WTC11 (cell line): ENCODE measurements at regions not wholly inside any gene's neighbourhood (a gene's known extent, or its start where the extent isn't known, plus 50 kb on each side); places are given as distances from the start of the nearest gene placed in this dataset.

Experiments
- ATAC-seq: fragments of 200-7000 bp; cut with Tn5 transposase; 2 replicates; pipeline ENCODE4 v1.10.0; 2021; ENCODE audit warnings: mild to moderate bottlenecking, moderate library complexity
- CTCF ChIA-PET: fragments of 300-600 bp; sonication (Branson Sonifier 250); formaldehyde crosslinking; loops from one replicate; lab custom pipeline; 2021; ENCODE audit warnings: antibody characterized with exemption; lab: Charles Lee
- POLR2A ChIA-PET: fragments of 350-600 bp; sonication (Branson Sonifier 250); formaldehyde crosslinking; loops from one replicate; lab custom pipeline; 2021; ENCODE audit warnings: antibody characterized with exemption; lab: Charles Lee
- DNase-seq: peaks from one replicate; pipeline ENCODE4 v3.0.0; 2021; ENCODE audit warnings: low spot score
- H3K27ac Mint-ChIP-seq: 2 replicates; pipeline ENCODE4 v1.8.0; 2021; ENCODE audit warnings: mixed read lengths
- H3K27me3 Mint-ChIP-seq: 2 replicates; pipeline ENCODE4 v1.8.0; 2021; ENCODE audit warnings: low read depth, mild to moderate bottlenecking, moderate library complexity, mixed read lengths
- H3K36me3 Mint-ChIP-seq: 2 replicates; pipeline ENCODE4 v1.8.0; 2021; ENCODE audit warnings: mixed read lengths
- H3K4me1 Mint-ChIP-seq: 2 replicates; pipeline ENCODE4 v1.8.0; 2022; ENCODE audit warnings: mixed read lengths
- H3K4me3 Mint-ChIP-seq: 2 replicates; pipeline ENCODE4 v1.8.0; 2021; ENCODE audit warnings: mild to moderate bottlenecking, moderate library complexity, mixed read lengths
- H3K9me3 Mint-ChIP-seq: 2 replicates; pipeline ENCODE4 v1.8.0; 2021; ENCODE audit warnings: mixed read lengths
- AFF4 ChIP-seq: sonication (generic); formaldehyde crosslinking; IDR thresholded peaks from 2 replicates; pipeline ENCODE4 v1.8.1; 2023; ENCODE audit warnings: mild to moderate bottlenecking, missing genetic modification reagents, borderline replicate concordance
- ATF1 ChIP-seq: sonication (generic); formaldehyde crosslinking; IDR thresholded peaks from 2 replicates; pipeline ENCODE4 v1.8.1; 2023; ENCODE audit warnings: mild to moderate bottlenecking, moderate library complexity, missing genetic modification reagents
- ATF3 ChIP-seq: sonication (generic); formaldehyde crosslinking; conservative IDR thresholded peaks from 2 replicates; pipeline ENCODE4 v1.8.1; 2022; ENCODE audit warnings: mild to moderate bottlenecking, missing genetic modification reagents
- CREB1 ChIP-seq: sonication (generic); formaldehyde crosslinking; IDR thresholded peaks from 2 replicates; pipeline ENCODE4 v1.8.0; 2023; ENCODE audit warnings: mild to moderate bottlenecking, missing genetic modification reagents
- GABPB1 ChIP-seq: sonication (generic); formaldehyde crosslinking; IDR thresholded peaks from 2 replicates; pipeline ENCODE4 v1.8.1; 2023; ENCODE audit warnings: mild to moderate bottlenecking, missing genetic modification reagents
- JUN ChIP-seq: sonication (generic); formaldehyde crosslinking; IDR thresholded peaks from 2 replicates; pipeline ENCODE4 v1.8.0; 2023; ENCODE audit warnings: mild to moderate bottlenecking, missing genetic modification reagents
- PRRX2 ChIP-seq: fragments of 250-450 bp; sonication (Bioruptor Pico); IDR thresholded peaks from 2 replicates; pipeline ENCODE4 v1.8.0; 2021; ENCODE audit warnings: mild to moderate bottlenecking
- SOX15 ChIP-seq: fragments of 250-450 bp; sonication (Bioruptor Pico); IDR thresholded peaks from 2 replicates; pipeline ENCODE4 v1.9.0; 2021; ENCODE audit warnings: mild to moderate bottlenecking
- SP1 ChIP-seq: sonication (generic); formaldehyde crosslinking; conservative IDR thresholded peaks from 2 replicates; pipeline ENCODE4 v1.8.1; 2022; ENCODE audit warnings: missing genetic modification reagents
- TP53 ChIP-seq: sonication (generic); formaldehyde crosslinking; IDR thresholded peaks from 2 replicates; pipeline ENCODE4 v1.8.1; 2023; ENCODE audit warnings: mild to moderate bottlenecking, missing genetic modification reagents
- ZNF138 ChIP-seq: sonication (generic); formaldehyde crosslinking; conservative IDR thresholded peaks from 2 replicates; pipeline ENCODE4 v1.8.1; 2022; ENCODE audit warnings: mild to moderate bottlenecking, moderate library complexity, missing genetic modification reagents
- ZNF396 ChIP-seq: fragments of 250-450 bp; sonication (Bioruptor Pico); IDR thresholded peaks from 2 replicates; pipeline ENCODE4 v1.8.0; 2021; ENCODE audit warnings: mild to moderate bottlenecking, moderate library complexity, borderline replicate concordance
- ZNF416 ChIP-seq: fragments of 250-450 bp; sonication (Bioruptor Pico); IDR thresholded peaks from 2 replicates; pipeline ENCODE4 v1.9.0; 2021; ENCODE audit warnings: mild to moderate bottlenecking, inconsistent platforms
- TF ChIP-seq, protein P1 (sequence below): sonication (generic); formaldehyde crosslinking; IDR thresholded peaks from 2 replicates; pipeline ENCODE4 v1.8.1; 2022; ENCODE audit warnings: mild to moderate bottlenecking, missing genetic modification reagents, moderate library complexity, borderline replicate concordance
- TF ChIP-seq, protein P2 (sequence below): sonication (generic); formaldehyde crosslinking; IDR thresholded peaks from 2 replicates; pipeline ENCODE4 v1.8.0; 2023; ENCODE audit warnings: missing genetic modification reagents
- TF ChIP-seq, protein P3 (sequence below): fragments of 250-450 bp; sonication (Bioruptor Pico); IDR thresholded peaks from 2 replicates; pipeline ENCODE4 v1.9.0; 2021; ENCODE audit warnings: mild to moderate bottlenecking, borderline replicate concordance

DNA sequence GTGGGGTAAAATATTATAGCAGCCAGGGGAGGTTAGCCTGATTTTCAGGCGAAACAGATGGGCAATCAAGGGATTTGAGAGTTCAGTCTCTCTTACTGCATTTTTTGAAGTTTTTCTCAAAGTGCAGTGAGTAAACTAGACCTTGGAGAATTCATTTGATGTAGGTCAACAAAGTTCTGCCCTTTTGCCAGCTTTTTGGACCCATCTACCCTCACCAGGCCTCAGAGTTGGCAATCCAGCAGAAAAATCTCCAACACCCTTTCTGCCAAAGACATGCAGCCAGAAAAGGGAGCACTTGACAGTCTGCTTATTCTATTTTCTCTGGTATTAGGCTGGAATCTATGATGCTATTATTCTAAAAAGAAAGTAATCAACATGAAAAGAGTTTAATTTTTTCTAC is 162.2 kb upstream of the TOM1L1 start (continued):
- TF ChIP-seq CREB1 (CRISPR knock-in tag) (no peak), SOX15 (CRISPR knock-in tag) (no peak), ZNF416 (CRISPR knock-in tag) (no peak), PRRX2 (CRISPR knock-in tag) (no peak), ZNF396 (CRISPR knock-in tag) (no peak)
- TF ChIP-seq, protein P1, sequence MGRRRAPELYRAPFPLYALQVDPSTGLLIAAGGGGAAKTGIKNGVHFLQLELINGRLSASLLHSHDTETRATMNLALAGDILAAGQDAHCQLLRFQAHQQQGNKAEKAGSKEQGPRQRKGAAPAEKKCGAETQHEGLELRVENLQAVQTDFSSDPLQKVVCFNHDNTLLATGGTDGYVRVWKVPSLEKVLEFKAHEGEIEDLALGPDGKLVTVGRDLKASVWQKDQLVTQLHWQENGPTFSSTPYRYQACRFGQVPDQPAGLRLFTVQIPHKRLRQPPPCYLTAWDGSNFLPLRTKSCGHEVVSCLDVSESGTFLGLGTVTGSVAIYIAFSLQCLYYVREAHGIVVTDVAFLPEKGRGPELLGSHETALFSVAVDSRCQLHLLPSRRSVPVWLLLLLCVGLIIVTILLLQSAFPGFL (CRISPR knock-in tag), result no peak

- H3K4me3 Mint-ChIP-seq, result no peak overlapping the region
- ChIA-PET CTCF (no interaction called here), POLR2A (no interaction called here)
- peaks cover 80% of the 10 kb centered on the region for H3K9me3 Mint-ChIP-seq
- no peak for ATAC-seq
- H3K27ac Mint-ChIP-seq, result no peak overlapping the region
- TF ChIP-seq ATF3 (CRISPR knock-in tag) (no peak), SP1 (CRISPR knock-in tag) (no peak), JUN (no peak), AFF4 (no peak), GABPB1 (CRISPR knock-in tag) (no peak), SOX15 (CRISPR knock-in tag) (no peak), TP53 (no peak), ZNF138 (CRISPR knock-in tag) (no peak), ATF1 (no peak)
- TF ChIP-seq, protein P2, sequence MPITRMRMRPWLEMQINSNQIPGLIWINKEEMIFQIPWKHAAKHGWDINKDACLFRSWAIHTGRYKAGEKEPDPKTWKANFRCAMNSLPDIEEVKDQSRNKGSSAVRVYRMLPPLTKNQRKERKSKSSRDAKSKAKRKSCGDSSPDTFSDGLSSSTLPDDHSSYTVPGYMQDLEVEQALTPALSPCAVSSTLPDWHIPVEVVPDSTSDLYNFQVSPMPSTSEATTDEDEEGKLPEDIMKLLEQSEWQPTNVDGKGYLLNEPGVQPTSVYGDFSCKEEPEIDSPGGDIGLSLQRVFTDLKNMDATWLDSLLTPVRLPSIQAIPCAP (CRISPR knock-in tag), result no peak
- TF ChIP-seq, protein P3, sequence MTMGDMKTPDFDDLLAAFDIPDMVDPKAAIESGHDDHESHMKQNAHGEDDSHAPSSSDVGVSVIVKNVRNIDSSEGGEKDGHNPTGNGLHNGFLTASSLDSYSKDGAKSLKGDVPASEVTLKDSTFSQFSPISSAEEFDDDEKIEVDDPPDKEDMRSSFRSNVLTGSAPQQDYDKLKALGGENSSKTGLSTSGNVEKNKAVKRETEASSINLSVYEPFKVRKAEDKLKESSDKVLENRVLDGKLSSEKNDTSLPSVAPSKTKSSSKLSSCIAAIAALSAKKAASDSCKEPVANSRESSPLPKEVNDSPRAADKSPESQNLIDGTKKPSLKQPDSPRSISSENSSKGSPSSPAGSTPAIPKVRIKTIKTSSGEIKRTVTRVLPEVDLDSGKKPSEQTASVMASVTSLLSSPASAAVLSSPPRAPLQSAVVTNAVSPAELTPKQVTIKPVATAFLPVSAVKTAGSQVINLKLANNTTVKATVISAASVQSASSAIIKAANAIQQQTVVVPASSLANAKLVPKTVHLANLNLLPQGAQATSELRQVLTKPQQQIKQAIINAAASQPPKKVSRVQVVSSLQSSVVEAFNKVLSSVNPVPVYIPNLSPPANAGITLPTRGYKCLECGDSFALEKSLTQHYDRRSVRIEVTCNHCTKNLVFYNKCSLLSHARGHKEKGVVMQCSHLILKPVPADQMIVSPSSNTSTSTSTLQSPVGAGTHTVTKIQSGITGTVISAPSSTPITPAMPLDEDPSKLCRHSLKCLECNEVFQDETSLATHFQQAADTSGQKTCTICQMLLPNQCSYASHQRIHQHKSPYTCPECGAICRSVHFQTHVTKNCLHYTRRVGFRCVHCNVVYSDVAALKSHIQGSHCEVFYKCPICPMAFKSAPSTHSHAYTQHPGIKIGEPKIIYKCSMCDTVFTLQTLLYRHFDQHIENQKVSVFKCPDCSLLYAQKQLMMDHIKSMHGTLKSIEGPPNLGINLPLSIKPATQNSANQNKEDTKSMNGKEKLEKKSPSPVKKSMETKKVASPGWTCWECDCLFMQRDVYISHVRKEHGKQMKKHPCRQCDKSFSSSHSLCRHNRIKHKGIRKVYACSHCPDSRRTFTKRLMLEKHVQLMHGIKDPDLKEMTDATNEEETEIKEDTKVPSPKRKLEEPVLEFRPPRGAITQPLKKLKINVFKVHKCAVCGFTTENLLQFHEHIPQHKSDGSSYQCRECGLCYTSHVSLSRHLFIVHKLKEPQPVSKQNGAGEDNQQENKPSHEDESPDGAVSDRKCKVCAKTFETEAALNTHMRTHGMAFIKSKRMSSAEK (CRISPR knock-in tag), result no peak
- H3K27me3 Mint-ChIP-seq, result peaks cover 8% of the 10 kb centered on the region
- peaks cover 60% of the 10 kb centered on the region for H3K36me3 Mint-ChIP-seq
- no peak for DNase-seq
- H3K4me1 Mint-ChIP-seq, result peaks cover 5% of the 10 kb centered on the region; the same call in 1 of the 2 replicates
Observed at GRCh38 chr17:54744750-54745149, 155.9 kb upstream of the TOM1L1 start.
